GM23248 (cell line): ENCODE measurements at regions not wholly inside any gene's neighbourhood (a gene's known extent, or its start where the extent isn't known, plus 50 kb on each side); places are given as distances from the start of the nearest gene placed in this dataset.

Experiments used
- DNase-seq: peaks from one replicate; pipeline ENCODE4 v3.0.0-alpha.2; 2015
- H2AFZ ChIP-seq: fragments of 200-600 bp; sonication (generic); 2 replicates; pipeline ENCODE4 v1.6.1; 2016; ENCODE audit warnings: antibody characterized with exemption
- H3F3A ChIP-seq: fragments of 200-600 bp; sonication (generic); 2 replicates; pipeline ENCODE4 v1.6.1; 2016; ENCODE audit warnings: mild to moderate bottlenecking, antibody characterized with exemption, mixed run types; ENCODE audit not compliant: insufficient read depth
- H3K27ac ChIP-seq: fragments of 200-600 bp; sonication (generic); 2 replicates; pipeline ENCODE4 v1.5.1; 2016; ENCODE audit warnings: mild to moderate bottlenecking
- H3K27me3 ChIP-seq: fragments of 200-600 bp; sonication (generic); replicated peaks from 2 replicates; pipeline ENCODE4 v1.6.1; 2016; ENCODE audit warnings: mild to moderate bottlenecking; ENCODE audit not compliant: insufficient read depth
- H3K36me3 ChIP-seq: fragments of 200-600 bp; sonication (generic); 2 replicates; pipeline ENCODE4 v1.6.1; 2016; ENCODE audit warnings: low read depth, mild to moderate bottlenecking
- H3K4me1 ChIP-seq: fragments of 200-600 bp; sonication (generic); 2 replicates; pipeline ENCODE4 v1.6.1; 2016; ENCODE audit warnings: mild to moderate bottlenecking; ENCODE audit not compliant: insufficient read depth
- H3K4me2 ChIP-seq: fragments of 200-600 bp; sonication (generic); one replicate; pipeline ENCODE4 v1.6.1; 2016; ENCODE audit warnings: mild to moderate bottlenecking; ENCODE audit not compliant: unreplicated experiment
- H3K4me3 ChIP-seq: fragments of 200-600 bp; sonication (generic); 2 replicates; pipeline ENCODE4 v1.5.1; 2016; ENCODE audit warnings: mild to moderate bottlenecking
- H3K79me2 ChIP-seq: fragments of 200-600 bp; sonication (generic); 2 replicates; pipeline ENCODE4 v1.6.1; 2016; ENCODE audit warnings: mild to moderate bottlenecking; ENCODE audit not compliant: insufficient read depth
- H3K9ac ChIP-seq: fragments of 200-600 bp; sonication (generic); 2 replicates; pipeline ENCODE4 v1.6.1; 2016; ENCODE audit warnings: mild to moderate bottlenecking
- H3K9me2 ChIP-seq: fragments of 200-600 bp; sonication (generic); 2 replicates; pipeline ENCODE4 v1.6.1; 2016; ENCODE audit warnings: mixed run types, mild to moderate bottlenecking, moderate library complexity; ENCODE audit not compliant: insufficient read depth
- H3K9me3 ChIP-seq: fragments of 200-600 bp; sonication (generic); one replicate; pipeline ENCODE4 v1.6.1; 2017; ENCODE audit warnings: low read depth
- H4K20me1 ChIP-seq: fragments of 200-600 bp; sonication (generic); 2 replicates; pipeline ENCODE4 v1.6.0; 2016; ENCODE audit not compliant: insufficient read depth
- EZH2 ChIP-seq: fragments of 200-600 bp; sonication (generic); IDR thresholded peaks from 2 replicates; pipeline ENCODE4 v1.6.1; 2018; ENCODE audit warnings: antibody characterized with exemption, mild to moderate bottlenecking; ENCODE audit not compliant: insufficient read depth, poor library complexity, severe bottlenecking
- EZH2phosphoT487 ChIP-seq: fragments of 200-600 bp; sonication (generic); IDR thresholded peaks from 2 replicates; pipeline ENCODE4 v1.6.1; 2018; ENCODE audit warnings: antibody characterized with exemption, moderate library complexity, mild to moderate bottlenecking, low read depth; ENCODE audit not compliant: insufficient read depth
- WGBS, 2 experiments: methylation state at CpG; one replicate each; pipeline ENCODE4 v1.1.6; 2015 to 2017; ENCODE audit warnings: low lambda C conversion rate in 2 of 2, low coverage in 1 of 2; ENCODE audit errors: missing lambda C conversion rate in 2 of 2; 5-methylcytosine and 5-hydroxymethylcytosine counted together
- in situ Hi-C: fragments of 300-500 bp; cut with MboI; formaldehyde crosslinking; loops from 2 replicates; pipeline ENCODE4 v1.15.0; 2020

- no peak for TF ChIP-seq EZH2phosphoT487
- TF ChIP-seq EZH2, result no peak
- no peak for DNase-seq
These were observed 1793.2 kb upstream of the PCDH20 start for GRCh38 chr13:63208826-63209225.

GRCh38 chr13:63206461-63206860, 1790.8 kb upstream of the PCDH20 start:
- Histone ChIP-seq H3F3A (no peaks in the 10 kb centered on the region), H3K9me3 (no peaks in the 10 kb centered on the region), H3K27me3 (no peaks in the 10 kb centered on the region), H4K20me1 (no peaks in the 10 kb centered on the region), H3K4me2 (no peak overlapping the region), H2AFZ (no peak overlapping the region), H3K27ac (no peak overlapping the region), H3K9ac (no peak overlapping the region), H3K36me3 (no peaks in the 10 kb centered on the region), H3K9me2 (no peaks in the 10 kb centered on the region), H3K4me3 (no peak overlapping the region), H3K79me2 (no peaks in the 10 kb centered on the region), H3K4me1 (no peaks in the 10 kb centered on the region)
- no peak for DNase-seq
- in situ Hi-C loops, result no loop called here
- TF ChIP-seq EZH2phosphoT487, result no peak
- TF ChIP-seq EZH2, result no peak
- WGBS, 2 experiments, result 26 to 28% methylated on average over 1 of the region's 1 CpG

More at GRCh38 chr13:63208826-63209225, 1793.2 kb upstream of the PCDH20 start:
- H3K9ac ChIP-seq, result no peak overlapping the region
- no peaks in the 10 kb centered on the region for H3K27me3 ChIP-seq
- H3K79me2 ChIP-seq, result no peaks in the 10 kb centered on the region
- H4K20me1 ChIP-seq, result no peaks in the 10 kb centered on the region
- 8 to 21% methylated on average over 3 of the region's 3 CpGs for WGBS, 2 experiments
- H3K9me3 ChIP-seq, result no peaks in the 10 kb centered on the region
- no peaks in the 10 kb centered on the region for H3K4me1 ChIP-seq
- no peak overlapping the region for H3K4me2 ChIP-seq
- no peak overlapping the region for H3K4me3 ChIP-seq
- H3K9me2 ChIP-seq, result no peaks in the 10 kb centered on the region
- in situ Hi-C loops, result no loop called here
- H2AFZ ChIP-seq, result no peak overlapping the region
- no peaks in the 10 kb centered on the region for H3F3A ChIP-seq
- H3K36me3 ChIP-seq, result no peaks in the 10 kb centered on the region
- H3K27ac ChIP-seq, result no peak overlapping the region

DNA sequence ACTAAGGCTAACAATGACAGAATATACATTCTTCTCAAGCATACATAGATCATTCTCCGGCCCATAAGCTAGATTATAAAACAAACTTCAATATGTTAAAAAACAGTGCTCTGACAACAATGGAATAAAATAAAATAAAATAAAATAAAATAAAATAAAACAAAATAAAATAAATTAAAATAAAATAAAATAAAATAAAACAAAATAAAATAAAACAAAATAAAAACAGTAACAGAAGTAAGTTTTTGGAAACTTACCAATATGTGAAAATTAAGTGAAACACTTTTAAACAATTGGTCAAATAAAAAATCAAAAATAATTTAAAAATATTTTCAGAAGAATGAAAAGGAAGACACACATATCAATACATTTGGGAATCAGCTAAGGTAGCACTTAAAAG, 1785.8 kb upstream of the PCDH20 start:
- no peak overlapping the region for H3K4me2 ChIP-seq
- no peaks in the 10 kb centered on the region for H3K9me3 ChIP-seq
- H3F3A ChIP-seq, result no peaks in the 10 kb centered on the region
- no peaks in the 10 kb centered on the region for H3K9me2 ChIP-seq
- no peak overlapping the region for H3K27ac ChIP-seq
- no peak for DNase-seq
- no peak overlapping the region for H3K4me3 ChIP-seq
- no peak for TF ChIP-seq EZH2phosphoT487
- no peak for TF ChIP-seq EZH2
- in situ Hi-C loops, result no loop called here
- H3K79me2 ChIP-seq, result no peaks in the 10 kb centered on the region
- H3K36me3 ChIP-seq, result no peaks in the 10 kb centered on the region
- WGBS, 2 experiments, result 56 to 67% methylated on average over 1 of the region's 1 CpG
- H3K4me1 ChIP-seq, result no peaks in the 10 kb centered on the region
- H4K20me1 ChIP-seq, result no peaks in the 10 kb centered on the region
- no peak overlapping the region for H3K9ac ChIP-seq
- no peaks in the 10 kb centered on the region for H3K27me3 ChIP-seq
- H2AFZ ChIP-seq, result no peak overlapping the region

GRCh38 chr13:63199508-63199907, 1783.9 kb upstream of the PCDH20 start:
- Histone ChIP-seq H2AFZ (no peak overlapping the region), H4K20me1 (no peaks in the 10 kb centered on the region), H3K4me3 (no peak overlapping the region), H3F3A (no peaks in the 10 kb centered on the region), H3K27ac (no peak overlapping the region), H3K9me2 (no peaks in the 10 kb centered on the region), H3K36me3 (no peaks in the 10 kb centered on the region), H3K9ac (no peak overlapping the region), H3K9me3 (no peaks in the 10 kb centered on the region), H3K4me1 (no peaks in the 10 kb centered on the region), H3K79me2 (no peaks in the 10 kb centered on the region), H3K27me3 (no peaks in the 10 kb centered on the region), H3K4me2 (no peak overlapping the region)
- no peak for DNase-seq
- in situ Hi-C loops, result no loop called here
- TF ChIP-seq EZH2phosphoT487 (no peak), EZH2 (no peak)

GRCh38 chr13:63198071-63198470, 1782.4 kb upstream of the PCDH20 start:
- Histone ChIP-seq H3K9ac (no peak overlapping the region), H3K4me2 (no peak overlapping the region), H3F3A (no peaks in the 10 kb centered on the region), H3K27ac (no peak overlapping the region), H3K4me1 (no peaks in the 10 kb centered on the region), H3K9me2 (no peaks in the 10 kb centered on the region), H3K79me2 (no peaks in the 10 kb centered on the region), H3K4me3 (no peak overlapping the region), H3K36me3 (no peaks in the 10 kb centered on the region), H2AFZ (no peak overlapping the region), H3K27me3 (no peaks in the 10 kb centered on the region), H4K20me1 (no peaks in the 10 kb centered on the region), H3K9me3 (no peaks in the 10 kb centered on the region)
- DNase-seq, result peak; percentile 5
- TF ChIP-seq EZH2phosphoT487 (no peak), EZH2 (no peak)
- in situ Hi-C loops, result no loop called here
- 34 to 58% methylated on average over 2 of the region's 2 CpGs for WGBS, 2 experiments
